ENCODE measurements at regions not wholly inside any gene's neighbourhood (a gene's known extent, or its start where the extent isn't known, plus 50 kb on each side); places are given as distances from the start of the nearest gene placed in this dataset.

DNA sequence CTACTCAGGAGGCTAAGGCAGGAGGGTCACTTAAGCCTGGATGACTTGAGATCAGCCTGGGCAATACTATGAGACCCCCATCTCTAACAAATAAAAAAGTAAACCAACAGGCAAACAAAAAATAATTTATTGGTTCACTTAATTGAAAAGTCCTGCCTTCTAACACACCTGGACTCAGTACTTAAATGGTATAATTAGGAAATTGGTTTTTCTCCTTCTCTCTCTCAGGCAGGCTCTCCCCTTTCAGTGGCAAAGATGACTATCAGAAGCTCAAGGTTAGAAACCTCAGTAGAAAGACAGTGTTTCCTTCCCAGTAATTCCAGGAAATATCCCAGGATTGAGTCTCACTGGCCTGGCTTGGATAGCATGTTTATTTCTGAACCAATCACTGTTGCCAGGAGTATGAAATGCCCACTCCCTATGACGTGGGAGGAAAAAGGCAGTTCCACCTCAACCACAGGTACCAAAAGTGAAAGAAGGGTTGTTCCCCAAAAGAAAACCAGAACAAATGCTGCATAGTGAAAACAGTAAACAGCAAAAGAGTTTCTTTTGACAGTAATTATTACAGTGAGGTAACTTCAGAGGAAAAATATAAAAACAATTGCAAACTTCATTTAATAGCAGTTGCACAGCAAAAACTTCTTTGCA, 56.3 kb upstream of the SOX6 start:
- no peak for DNase-seq

DNA sequence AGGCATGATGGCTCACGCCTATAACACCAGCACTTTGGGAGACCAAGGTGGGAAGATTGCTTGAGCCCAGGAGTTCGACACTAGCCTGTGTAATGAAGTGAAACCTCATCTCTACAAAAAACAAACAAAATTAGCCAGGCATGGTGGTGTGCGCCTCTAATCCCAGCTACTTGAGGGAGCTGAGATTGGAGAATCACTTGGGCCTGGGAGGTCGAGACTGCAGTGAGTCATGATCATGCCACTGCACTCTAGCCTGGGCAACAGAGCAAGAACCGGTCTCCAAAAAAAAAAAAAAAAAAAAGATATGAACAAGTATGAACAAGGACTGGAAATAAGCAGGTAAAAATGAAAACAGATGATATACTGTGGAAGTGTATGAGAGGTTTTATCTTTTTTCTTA, 54.1 kb upstream of the SOX6 start:
- no peak for DNase-seq

DNA sequence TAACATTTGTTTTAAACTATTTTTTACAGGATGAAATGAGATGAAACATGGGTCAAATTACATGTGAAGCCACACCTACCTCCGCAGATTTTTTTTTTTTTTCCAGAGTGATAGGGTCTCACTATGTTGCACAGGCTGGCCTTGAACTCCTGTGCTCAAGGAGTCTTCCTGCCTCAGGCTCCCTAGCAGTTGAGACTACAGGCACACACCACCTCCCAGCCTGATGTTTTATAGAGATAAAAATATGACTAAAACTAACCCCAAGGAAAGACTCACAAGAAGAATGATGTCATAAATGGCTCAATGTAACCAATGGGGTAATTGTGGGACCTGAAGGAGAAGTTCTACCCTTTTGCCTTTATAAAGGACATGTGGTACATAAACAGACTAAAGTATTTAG, 52.3 kb upstream of the SOX6 start:
- DNase-seq = no peak

GRCh38 chr11:16406226-16406625, 49.9 kb upstream of the SOX6 start:
- DNase-seq = no peak

All from KG1 (cell line).